ENCODE measurements at regions not wholly inside any gene's neighbourhood (a gene's known extent, or its start where the extent isn't known, plus 50 kb on each side); places are given as distances from the start of the nearest gene placed in this dataset.
A peak's percentile ranks its signal among the peaks of the same experiment; 100 is the strongest.

GRCh38 chr2:216808805-216809425 lies 50.9 kb downstream of the TNP1 start:
- DNase-seq (ENCODE audit: low read depth) = no peak

GRCh38 chr2:216807857-216808272 lies 52.0 kb downstream of the TNP1 start:
- peak; percentile 56 for DNase-seq (ENCODE audit: low read depth)

GRCh38 chr2:216804357-216805350 lies 55.2 kb downstream of the TNP1 start:
- no peak for DNase-seq (ENCODE audit: low read depth)

GRCh38 chr2:216803791-216804190 lies 56.1 kb downstream of the TNP1 start:
- DNase-seq (ENCODE audit: low read depth) = no peak

- no peak for DNase-seq (ENCODE audit: low read depth)
These were observed 57.2 kb downstream of the TNP1 start for GRCh38 chr2:216802516-216803215.

- no peak for DNase-seq (ENCODE audit: low read depth)
These were observed 59.0 kb downstream of the TNP1 start for GRCh38 chr2:216800836-216801235.

GRCh38 chr2:216799873-216800431 lies 59.9 kb downstream of the TNP1 start:
- peak; percentile 36 for DNase-seq (ENCODE audit: low read depth)

- DNase-seq (ENCODE audit: low read depth) = no peak
These were observed 63.6 kb downstream of the TNP1 start for GRCh38 chr2:216796115-216796840.

- DNase-seq (ENCODE audit: low read depth) = no peak
These were observed 66.5 kb downstream of the TNP1 start for GRCh38 chr2:216793386-216793785.

GRCh38 chr2:216792222-216793021 lies 67.4 kb downstream of the TNP1 start:
- DNase-seq (ENCODE audit: low read depth) = peak; percentile 18

GRCh38 chr2:216791303-216791702 lies 68.6 kb downstream of the TNP1 start:
- DNase-seq (ENCODE audit: low read depth) = no peak

- no peak for DNase-seq (ENCODE audit: low read depth)
These were observed 70.8 kb downstream of the TNP1 start for GRCh38 chr2:216789081-216789480.

- DNase-seq (ENCODE audit: low read depth) = no peak
These were observed 71.9 kb downstream of the TNP1 start for GRCh38 chr2:216787851-216788540.

GRCh38 chr2:216786676-216787075 lies 73.2 kb downstream of the TNP1 start:
- DNase-seq (ENCODE audit: low read depth) = no peak

GRCh38 chr2:216784456-216784855 lies 75.4 kb downstream of the TNP1 start:
- DNase-seq (ENCODE audit: low read depth) = no peak

GRCh38 chr2:216781709-216782108 lies 78.2 kb downstream of the TNP1 start:
- DNase-seq (ENCODE audit: low read depth) = no peak

GRCh38 chr2:216780843-216781242 lies 79.0 kb downstream of the TNP1 start:
- no peak for DNase-seq (ENCODE audit: low read depth)

GRCh38 chr2:216777637-216778273 lies 82.1 kb downstream of the TNP1 start:
- DNase-seq (ENCODE audit: low read depth) = peak; percentile 70

- no peak for DNase-seq (ENCODE audit: low read depth)
These were observed 80.9 kb upstream of the IGFBP5 start for GRCh38 chr2:216776066-216776850.
